ENCODE measurements at regions not wholly inside any gene's neighbourhood (a gene's known extent, or its start where the extent isn't known, plus 50 kb on each side); places are given as distances from the start of the nearest gene placed in this dataset.
A peak's percentile ranks its signal among the peaks of the same experiment; 100 is the strongest.

DNA sequence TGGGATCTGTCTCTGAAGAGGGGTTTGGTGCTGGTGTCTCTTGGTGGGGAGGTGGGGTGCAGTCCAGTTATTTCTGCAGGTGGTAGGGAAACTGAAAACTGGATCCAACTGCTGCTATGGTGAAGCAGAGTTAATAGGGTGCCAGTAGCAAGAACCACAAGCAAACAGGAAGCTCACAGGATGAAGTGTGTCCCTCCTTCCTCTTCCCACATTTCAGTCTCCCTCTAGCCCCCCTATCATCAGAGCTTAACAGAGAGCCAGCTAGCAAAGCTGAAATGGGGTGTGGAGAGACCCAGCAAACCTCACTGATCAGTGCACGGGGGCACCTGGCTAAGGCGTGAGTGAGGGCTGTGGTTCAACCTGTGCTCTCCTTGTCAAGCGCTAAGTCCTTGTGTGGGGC, 69.1 kb upstream of the C12orf71 start:
- TF ChIP-seq, protein P1, sequence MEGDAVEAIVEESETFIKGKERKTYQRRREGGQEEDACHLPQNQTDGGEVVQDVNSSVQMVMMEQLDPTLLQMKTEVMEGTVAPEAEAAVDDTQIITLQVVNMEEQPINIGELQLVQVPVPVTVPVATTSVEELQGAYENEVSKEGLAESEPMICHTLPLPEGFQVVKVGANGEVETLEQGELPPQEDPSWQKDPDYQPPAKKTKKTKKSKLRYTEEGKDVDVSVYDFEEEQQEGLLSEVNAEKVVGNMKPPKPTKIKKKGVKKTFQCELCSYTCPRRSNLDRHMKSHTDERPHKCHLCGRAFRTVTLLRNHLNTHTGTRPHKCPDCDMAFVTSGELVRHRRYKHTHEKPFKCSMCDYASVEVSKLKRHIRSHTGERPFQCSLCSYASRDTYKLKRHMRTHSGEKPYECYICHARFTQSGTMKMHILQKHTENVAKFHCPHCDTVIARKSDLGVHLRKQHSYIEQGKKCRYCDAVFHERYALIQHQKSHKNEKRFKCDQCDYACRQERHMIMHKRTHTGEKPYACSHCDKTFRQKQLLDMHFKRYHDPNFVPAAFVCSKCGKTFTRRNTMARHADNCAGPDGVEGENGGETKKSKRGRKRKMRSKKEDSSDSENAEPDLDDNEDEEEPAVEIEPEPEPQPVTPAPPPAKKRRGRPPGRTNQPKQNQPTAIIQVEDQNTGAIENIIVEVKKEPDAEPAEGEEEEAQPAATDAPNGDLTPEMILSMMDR (IDR thresholded peaks at IDR 0.05; ENCODE audit: low read depth, low read length, missing control alignments), result no peak
- no peak overlapping the region for H3K4me3 ChIP-seq (ENCODE audit: low read depth, low read length)
- no peak for DNase-seq (ENCODE audit: low read depth)

DNA sequence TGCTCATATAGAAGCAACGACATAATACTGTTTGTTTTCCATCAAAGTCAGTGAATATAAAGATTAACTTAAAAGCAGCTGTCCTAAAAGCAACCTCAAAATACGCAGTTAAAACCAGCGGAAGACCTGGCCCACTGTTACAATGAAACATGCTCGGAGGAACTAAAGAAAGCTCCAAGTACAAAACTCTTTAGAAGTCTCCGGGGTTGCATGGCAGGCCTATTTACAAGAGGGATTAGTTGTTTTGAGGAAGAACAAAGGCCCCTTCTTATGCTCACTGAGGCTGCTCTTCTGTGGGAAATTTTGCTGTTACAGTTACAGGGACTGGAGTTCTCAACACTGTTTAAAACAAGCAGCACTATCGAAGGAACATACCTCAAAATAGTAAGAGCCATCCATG, 75.9 kb upstream of the C12orf71 start:
- TF ChIP-seq, protein P1 (IDR thresholded peaks at IDR 0.05; ENCODE audit: low read depth, low read length, missing control alignments), result no peak
- no peak for DNase-seq (ENCODE audit: low read depth)
- no peak overlapping the region for H3K4me3 ChIP-seq (ENCODE audit: low read depth, low read length)

DNA sequence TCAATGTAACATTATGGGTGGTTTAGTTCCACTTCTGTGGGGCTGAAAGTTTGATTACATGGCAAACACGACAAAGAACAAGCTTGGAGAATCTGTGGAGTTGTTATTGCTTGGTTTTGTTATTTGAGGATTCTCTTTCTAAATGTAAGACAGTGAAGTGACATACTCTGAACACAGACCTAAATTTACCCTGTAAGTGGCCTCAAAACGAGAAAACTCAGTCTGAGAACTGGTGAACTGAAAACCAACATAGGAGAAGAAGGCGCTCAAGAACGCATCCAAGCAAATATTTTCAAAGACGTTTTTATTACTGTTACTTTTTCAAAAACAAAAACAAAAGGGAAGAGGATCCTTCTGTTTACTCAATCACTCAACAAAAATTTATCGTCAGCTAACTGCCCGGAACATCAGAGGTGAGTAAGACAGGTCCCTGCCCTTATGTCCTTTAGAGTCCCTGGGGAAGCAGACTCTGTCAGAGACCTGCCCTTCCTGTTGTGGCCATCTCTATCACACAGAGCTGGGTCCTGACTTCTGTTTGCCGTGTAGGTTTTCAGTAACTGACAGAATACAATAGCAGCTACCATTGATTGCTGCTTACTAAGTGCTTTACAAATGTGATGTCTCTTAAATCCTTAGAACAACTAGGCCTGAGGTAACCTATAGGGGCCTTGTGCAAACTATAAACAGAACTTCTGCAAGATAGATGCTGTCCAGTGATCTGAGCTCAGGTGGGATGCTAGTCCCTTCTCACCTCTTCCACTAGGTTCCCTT, 79.3 kb upstream of the C12orf71 start:
- DNase-seq (ENCODE audit: low read depth), result no peak
- H3K4me3 ChIP-seq (ENCODE audit: low read depth, low read length), result peak overlapping the region; percentile 5

DNA sequence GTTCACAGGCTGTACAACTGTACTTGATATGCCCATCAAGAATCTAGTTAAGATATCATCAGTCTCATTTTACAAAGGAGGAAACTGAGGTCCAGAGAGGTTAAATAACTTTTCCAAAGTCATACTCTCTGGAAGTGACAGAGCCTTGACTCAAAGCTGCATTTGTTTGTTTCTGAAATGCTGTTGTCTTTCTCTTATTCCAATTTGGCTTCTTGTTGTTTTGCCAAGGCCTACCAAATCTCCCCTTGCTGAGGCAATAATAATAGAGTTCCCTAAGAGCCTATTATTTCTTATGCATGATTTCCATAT, 79.8 kb upstream of the C12orf71 start:
- DNase-seq (ENCODE audit: low read depth), result no peak
- TF ChIP-seq, protein P1 (IDR thresholded peaks at IDR 0.05; ENCODE audit: low read depth, low read length, missing control alignments), result no peak

More for the DNA sequence above, 79.3 kb upstream of the C12orf71 start:
- TF ChIP-seq, protein P1 (IDR thresholded peaks at IDR 0.05; ENCODE audit: low read depth, low read length, missing control alignments), result no peak

DNA sequence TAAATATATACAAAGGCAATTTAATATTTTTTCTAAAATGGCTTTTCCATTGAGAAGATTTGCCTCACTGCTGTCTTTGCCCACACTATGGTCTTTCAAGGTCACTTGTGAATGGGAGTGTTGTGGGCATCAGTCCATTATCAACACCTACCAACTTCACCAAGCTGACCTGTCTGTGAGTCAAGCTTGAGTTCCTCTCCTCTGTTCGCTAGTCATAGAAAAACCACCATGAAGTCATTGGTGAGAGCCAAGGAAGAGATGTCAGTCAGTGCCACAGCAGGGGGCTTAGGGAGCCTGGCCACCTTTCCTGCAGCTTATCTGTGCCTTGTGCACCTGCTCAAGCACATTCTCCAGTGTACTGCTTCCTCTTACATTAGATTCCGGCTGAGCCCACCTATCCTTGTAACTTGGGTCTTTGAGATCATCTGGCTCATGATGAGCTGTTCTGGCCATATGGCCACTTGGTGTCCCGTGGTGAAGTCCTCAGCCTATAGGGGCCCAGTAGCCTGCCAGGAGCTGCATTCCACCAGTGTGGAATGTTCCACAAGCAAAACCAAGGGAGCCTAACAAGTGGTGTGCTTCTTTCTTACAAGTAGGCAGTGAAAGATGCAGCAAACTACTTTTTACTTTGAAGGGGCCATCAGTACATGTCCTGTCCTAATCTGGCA, 80.8 kb upstream of the C12orf71 start:
- TF ChIP-seq, protein P1 (IDR thresholded peaks at IDR 0.05; ENCODE audit: low read depth, low read length, missing control alignments), result no peak
- H3K4me3 ChIP-seq (ENCODE audit: low read depth, low read length), result no peak overlapping the region
- DNase-seq (ENCODE audit: low read depth), result no peak

More for the DNA sequence above, 79.8 kb upstream of the C12orf71 start:
- peak overlapping the region; percentile 5; the same call in 1 of the 2 replicates for H3K4me3 ChIP-seq (ENCODE audit: low read depth, low read length)

DNA sequence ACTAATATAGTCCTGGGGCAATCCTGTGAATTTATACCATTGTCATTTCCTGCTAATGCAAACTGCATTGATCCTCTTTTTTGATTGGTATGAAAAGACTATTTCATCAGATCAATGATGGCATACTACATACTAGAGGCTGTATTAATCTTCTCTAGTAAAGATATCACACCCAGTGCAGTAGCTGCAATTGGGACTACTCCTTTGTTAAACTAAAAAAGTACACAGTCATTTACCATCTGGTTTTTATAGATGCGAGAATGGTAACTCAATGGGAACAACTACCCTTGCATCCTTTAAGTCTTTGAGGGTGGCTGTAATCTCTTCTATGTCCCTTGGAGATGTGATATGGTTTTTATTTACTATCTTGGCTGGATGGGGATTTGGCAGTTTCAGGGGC, 80.2 kb upstream of the STK38L start:
- no peak for DNase-seq (ENCODE audit: low read depth)
- TF ChIP-seq, protein P1 (IDR thresholded peaks at IDR 0.05; ENCODE audit: low read depth, low read length, missing control alignments), result no peak
- no peak overlapping the region for H3K4me3 ChIP-seq (ENCODE audit: low read depth, low read length)
